Activated CD8-positive, alpha-beta T cell treated with anti-CD3 and anti-CD28 coated beads for 36 hours (primary cell): ENCODE measurements at regions not wholly inside any gene's neighbourhood (a gene's known extent, or its start where the extent isn't known, plus 50 kb on each side); places are given as distances from the start of the nearest gene placed in this dataset.

Experiments
- ATAC-seq: fragments of 200-7000 bp; cut with Tn5 transposase; one replicate; pipeline ENCODE4 v1.10.0; 2021; ENCODE audit warnings: mild to moderate bottlenecking, moderate library complexity
- CTCF ChIA-PET: fragments of 350-600 bp; sonication (Branson Sonifier 250); formaldehyde crosslinking; loops from one replicate; lab custom pipeline; 2021; ENCODE audit warnings: antibody characterized with exemption; lab: Charles Lee
- POLR2A ChIA-PET: fragments of 350-600 bp; sonication (Branson Sonifier 250); formaldehyde crosslinking; loops from one replicate; lab custom pipeline; 2021; ENCODE audit warnings: antibody characterized with exemption; lab: Charles Lee
- DNase-seq: peaks from one replicate; pipeline ENCODE4 v3.0.0-alpha.2; 2020
- H3K27ac Mint-ChIP-seq: one replicate; pipeline ENCODE4 v1.8.0; 2021; ENCODE audit warnings: mild to moderate bottlenecking, mixed read lengths
- H3K27me3 Mint-ChIP-seq: one replicate; pipeline ENCODE4 v1.8.0; 2021; ENCODE audit warnings: mixed read lengths
- H3K36me3 Mint-ChIP-seq: one replicate; pipeline ENCODE4 v1.8.0; 2021; ENCODE audit warnings: low read depth, mixed read lengths
- H3K4me1 Mint-ChIP-seq: one replicate; pipeline ENCODE4 v1.8.0; 2021; ENCODE audit warnings: low read depth, mixed read lengths
- H3K4me3 Mint-ChIP-seq: one replicate; pipeline ENCODE4 v1.8.0; 2021; ENCODE audit warnings: mild to moderate bottlenecking, moderate library complexity, mixed read lengths
- H3K9me3 Mint-ChIP-seq: one replicate; pipeline ENCODE4 v1.8.0; 2021; ENCODE audit warnings: mixed read lengths
- CTCF ChIP-seq: fragments of 200-600 bp; IDR thresholded peaks from one replicate; pipeline ENCODE4 v1.8.0; 2022; ENCODE audit warnings: antibody characterized with exemption, mild to moderate bottlenecking
- intact Hi-C: fragments of 100-400 bp; cut with micrococcal nuclease; formaldehyde crosslinking; loops from one replicate; pipeline ENCODE4 v1.10.0; 2022

- no peak overlapping the region for H3K27ac Mint-ChIP-seq
- peaks cover 2% of the 10 kb centered on the region for H3K9me3 Mint-ChIP-seq
- ATAC-seq (no peak), DNase-seq (no peak)
- POLR2A ChIA-PET = no interaction called here
- H3K36me3 Mint-ChIP-seq = no peaks in the 10 kb centered on the region
- TF ChIP-seq CTCF = no peak
- CTCF ChIA-PET = no interaction called here
- H3K4me1 Mint-ChIP-seq = no peaks in the 10 kb centered on the region
- intact Hi-C loops = no loop called here
- H3K27me3 Mint-ChIP-seq = no peaks in the 10 kb centered on the region
- no peak overlapping the region for H3K4me3 Mint-ChIP-seq
These were observed 118.3 kb downstream of the MAGEB5 start for GRCh38 chrX:26334232-26334631.

- no peaks in the 10 kb centered on the region for H3K36me3 Mint-ChIP-seq
- no peak for ATAC-seq
- H3K9me3 Mint-ChIP-seq = peaks cover 2% of the 10 kb centered on the region
- intact Hi-C loops = no loop called here
- H3K4me3 Mint-ChIP-seq = no peak overlapping the region
- no peaks in the 10 kb centered on the region for H3K4me1 Mint-ChIP-seq
- DNase-seq = no peak
- POLR2A ChIA-PET = no interaction called here
- H3K27ac Mint-ChIP-seq = no peak overlapping the region
- CTCF ChIA-PET = no interaction called here
- H3K27me3 Mint-ChIP-seq = no peaks in the 10 kb centered on the region
- no peak for TF ChIP-seq CTCF
These were observed 112.8 kb downstream of the MAGEB5 start for GRCh38 chrX:26328608-26329319.

- DNase-seq = no peak
- H3K27me3 Mint-ChIP-seq = no peaks in the 10 kb centered on the region
- H3K36me3 Mint-ChIP-seq = no peaks in the 10 kb centered on the region
- H3K4me1 Mint-ChIP-seq = no peaks in the 10 kb centered on the region
- intact Hi-C loops = no loop called here
- H3K27ac Mint-ChIP-seq = no peak overlapping the region
- POLR2A ChIA-PET = no interaction called here
- TF ChIP-seq CTCF = no peak
- CTCF ChIA-PET = no interaction called here
- H3K4me3 Mint-ChIP-seq = no peak overlapping the region
- H3K9me3 Mint-ChIP-seq = no peaks in the 10 kb centered on the region
- ATAC-seq = no peak
These were observed 93.3 kb downstream of the MAGEB5 start for GRCh38 chrX:26309262-26309661.

- TF ChIP-seq CTCF = no peak
- Mint-ChIP-seq H3K27ac (no peak overlapping the region), H3K4me3 (no peak overlapping the region), H3K4me1 (no peaks in the 10 kb centered on the region), H3K36me3 (no peaks in the 10 kb centered on the region), H3K9me3 (peaks cover 2% of the 10 kb centered on the region), H3K27me3 (no peaks in the 10 kb centered on the region)
- CTCF ChIA-PET = no interaction called here
- DNase-seq = no peak
- POLR2A ChIA-PET = no interaction called here
- intact Hi-C loops = no loop called here
- ATAC-seq = no peak
These were observed 79.5 kb downstream of the MAGEB5 start for GRCh38 chrX:26295425-26295824.

DNA sequence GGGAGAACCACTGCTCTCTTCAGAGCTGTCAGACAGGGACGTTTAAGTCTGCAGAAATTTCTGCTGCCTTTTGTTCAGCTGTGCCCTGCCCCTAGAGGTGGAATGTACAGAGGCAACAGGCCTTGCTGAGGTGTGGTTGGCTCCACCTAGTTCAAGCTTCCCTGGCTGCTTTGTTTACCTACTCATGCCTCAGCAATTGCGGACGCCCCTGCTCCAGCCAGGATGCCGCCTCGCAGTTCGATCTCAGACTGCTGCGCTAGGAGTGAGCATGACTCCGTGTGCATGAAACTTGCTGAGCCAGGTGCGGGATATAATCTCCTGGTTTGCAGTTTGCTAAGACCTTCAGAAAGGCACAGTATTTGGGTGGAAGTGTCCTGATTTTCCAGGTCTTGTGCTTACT, 70.9 kb downstream of the MAGEB5 start:
- no peaks in the 10 kb centered on the region for H3K36me3 Mint-ChIP-seq
- H3K4me3 Mint-ChIP-seq = no peak overlapping the region
- CTCF ChIA-PET = no interaction called here
- POLR2A ChIA-PET = no interaction called here
- DNase-seq = no peak
- H3K9me3 Mint-ChIP-seq = peaks cover 7% of the 10 kb centered on the region
- H3K4me1 Mint-ChIP-seq = no peaks in the 10 kb centered on the region
- intact Hi-C loops = no loop called here
- H3K27me3 Mint-ChIP-seq = no peaks in the 10 kb centered on the region
- no peak for TF ChIP-seq CTCF
- no peak for ATAC-seq
- H3K27ac Mint-ChIP-seq = no peak overlapping the region
